Esophagus muscularis mucosa (tissue), 4 donors: ENCODE measurements at regions not wholly inside any gene's neighbourhood (a gene's known extent, or its start where the extent isn't known, plus 50 kb on each side); places are given as distances from the start of the nearest gene placed in this dataset.
A peak's percentile ranks its signal among the peaks of the same experiment; 100 is the strongest.

Source experiments
- DNase-seq: peaks from one replicate; pipeline ENCODE4 v3.0.0-alpha.2; 2017; ENCODE audit errors: extremely low spot score
- H3K27ac ChIP-seq, 4 donors: fragments of 200-600 bp; sonication (generic); replicated peaks in 1 of 4; 1 replicate in 3 of 4; 2 replicates in 1 of 4; pipeline ENCODE4 v1.5.1; 2016 to 2019; ENCODE audit warnings: mild to moderate bottlenecking in 1 of 4
- H3K27me3 ChIP-seq, 4 donors: fragments of 200-600 bp; sonication (generic); one replicate each; pipeline versions ENCODE4 v1.5.1 to v1.6.0; 2016 to 2019
- H3K36me3 ChIP-seq, 4 donors: fragments of 200-600 bp; sonication (generic); one replicate each; pipeline ENCODE4 v1.5.1; 2016 to 2019
- H3K4me1 ChIP-seq, 4 donors: fragments of 200-600 bp; sonication (generic); one replicate each; pipeline ENCODE4 v1.5.1; 2016 to 2019
- H3K4me3 ChIP-seq, 4 donors: fragments of 200-600 bp; sonication (generic); 1 replicate in 2 of 4; 2 replicates in 2 of 4; pipeline ENCODE4 v1.5.1; 2016 to 2019; ENCODE audit warnings: mild to moderate bottlenecking in 4 of 4, moderate library complexity in 1 of 4
- H3K9me3 ChIP-seq, 4 donors: fragments of 200-600 bp; sonication (generic); 1 replicate in 3 of 4; 2 replicates in 1 of 4; pipeline ENCODE4 v1.5.1; 2016 to 2019
- EP300 ChIP-seq: sonication (generic); formaldehyde crosslinking; IDR thresholded peaks from one replicate; pipeline ENCODE4 v1.6.1; 2017; ENCODE audit warnings: antibody characterized with exemption
- POLR2A ChIP-seq: fragments of 450-650 bp; IDR thresholded peaks from one replicate; pipeline ENCODE4 v1.6.1; 2017; ENCODE audit warnings: antibody characterized with exemption, moderate library complexity, mild to moderate bottlenecking, low read depth
- POLR2AphosphoS5 ChIP-seq, 2 donors: sonication (generic); formaldehyde crosslinking; IDR thresholded peaks; one replicate each; pipeline ENCODE4 v1.6.1; 2017; ENCODE audit warnings: antibody characterized with exemption in 2 of 2
- WGBS: methylation state at CpG from one replicate; pipeline ENCODE4 v1.1.5; 2018; 5-methylcytosine and 5-hydroxymethylcytosine counted together
- intact Hi-C: fragments of 100-400 bp; cut with DNase I; formaldehyde crosslinking; loops from one replicate; pipeline ENCODE4 v1.15.1; 2023
- TF ChIP-seq, protein P1 (sequence below), 3 experiments: fragments of 200-600 bp in 2 of 3; fragments of 450-650 bp in 1 of 3; sonication (generic) in 2 of 3; IDR thresholded peaks; one replicate each; pipeline ENCODE4 v1.5.1; 2017 to 2019; ENCODE audit warnings: antibody characterized with exemption in 3 of 3, mild to moderate bottlenecking in 2 of 3, moderate library complexity in 1 of 3

DNA sequence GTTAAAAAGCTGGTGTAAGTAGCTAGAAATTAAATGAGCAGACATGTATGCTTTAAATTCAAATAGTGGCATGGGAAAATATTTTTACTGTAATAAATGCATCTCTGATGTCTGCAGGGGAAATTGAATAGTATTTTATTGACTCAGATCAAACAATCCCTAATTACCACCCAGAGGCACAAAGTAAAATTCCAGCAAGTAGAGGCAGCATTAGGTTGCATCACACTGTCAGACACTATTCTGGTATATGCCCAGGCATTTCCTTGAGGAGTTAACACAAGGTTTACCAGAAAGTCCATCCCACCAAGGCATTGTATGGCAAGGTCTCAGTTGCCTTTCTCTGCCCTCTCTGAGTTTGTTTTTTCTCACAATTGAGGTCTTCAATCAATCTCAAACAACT, 201.6 kb upstream of the KITLG start:
- no peaks in the 10 kb centered on the region for H3K27me3 ChIP-seq
- TF ChIP-seq, protein P1, sequence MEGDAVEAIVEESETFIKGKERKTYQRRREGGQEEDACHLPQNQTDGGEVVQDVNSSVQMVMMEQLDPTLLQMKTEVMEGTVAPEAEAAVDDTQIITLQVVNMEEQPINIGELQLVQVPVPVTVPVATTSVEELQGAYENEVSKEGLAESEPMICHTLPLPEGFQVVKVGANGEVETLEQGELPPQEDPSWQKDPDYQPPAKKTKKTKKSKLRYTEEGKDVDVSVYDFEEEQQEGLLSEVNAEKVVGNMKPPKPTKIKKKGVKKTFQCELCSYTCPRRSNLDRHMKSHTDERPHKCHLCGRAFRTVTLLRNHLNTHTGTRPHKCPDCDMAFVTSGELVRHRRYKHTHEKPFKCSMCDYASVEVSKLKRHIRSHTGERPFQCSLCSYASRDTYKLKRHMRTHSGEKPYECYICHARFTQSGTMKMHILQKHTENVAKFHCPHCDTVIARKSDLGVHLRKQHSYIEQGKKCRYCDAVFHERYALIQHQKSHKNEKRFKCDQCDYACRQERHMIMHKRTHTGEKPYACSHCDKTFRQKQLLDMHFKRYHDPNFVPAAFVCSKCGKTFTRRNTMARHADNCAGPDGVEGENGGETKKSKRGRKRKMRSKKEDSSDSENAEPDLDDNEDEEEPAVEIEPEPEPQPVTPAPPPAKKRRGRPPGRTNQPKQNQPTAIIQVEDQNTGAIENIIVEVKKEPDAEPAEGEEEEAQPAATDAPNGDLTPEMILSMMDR (IDR thresholded peaks at IDR 0.05): no peak
- TF ChIP-seq EP300: no peak
- no peaks in the 10 kb centered on the region for H3K9me3 ChIP-seq
- H3K4me1 ChIP-seq: no peaks in the 10 kb centered on the region
- H3K36me3 ChIP-seq: no peaks in the 10 kb centered on the region
- DNase-seq: no peak
- no peak overlapping the region for H3K27ac ChIP-seq
- intact Hi-C loops: no loop called here
- no peak overlapping the region for H3K4me3 ChIP-seq

DNA sequence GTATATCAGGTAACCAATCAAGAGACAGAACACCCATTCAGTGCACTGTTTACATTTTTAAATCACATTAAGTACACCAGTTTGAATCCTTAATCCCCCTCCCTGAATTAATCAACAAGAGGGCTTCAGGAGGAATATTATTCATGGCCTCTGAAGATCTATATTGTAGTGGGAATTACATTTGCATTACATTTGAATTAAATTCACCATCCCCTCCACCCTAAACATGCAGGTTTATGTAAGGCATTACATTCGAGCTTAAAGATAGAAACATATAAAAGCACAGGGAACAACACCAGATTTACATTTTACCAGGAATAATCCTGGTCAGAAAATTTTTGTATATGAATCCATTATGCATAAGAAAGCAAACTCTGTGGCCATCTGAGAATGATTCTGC, 197.8 kb upstream of the KITLG start:
- Histone ChIP-seq H3K27ac (no peak overlapping the region), H3K9me3 (no peaks in the 10 kb centered on the region), H3K36me3 (no peaks in the 10 kb centered on the region), H3K4me3 (no peak overlapping the region), H3K4me1 (peaks cover 0 to 5% (median 0%) of the 10 kb centered on the region in 4 donors), H3K27me3 (no peaks in the 10 kb centered on the region)
- intact Hi-C loops: no loop called here
- TF ChIP-seq POLR2A: no peak
- TF ChIP-seq, protein P1 (IDR thresholded peaks at IDR 0.05): no peak
- TF ChIP-seq EP300: no peak
- no peak for TF ChIP-seq POLR2AphosphoS5 (IDR thresholded peaks at IDR 0.05)
- no peak for DNase-seq
- WGBS: 89% methylated on average over 1 of the region's 1 CpG

DNA sequence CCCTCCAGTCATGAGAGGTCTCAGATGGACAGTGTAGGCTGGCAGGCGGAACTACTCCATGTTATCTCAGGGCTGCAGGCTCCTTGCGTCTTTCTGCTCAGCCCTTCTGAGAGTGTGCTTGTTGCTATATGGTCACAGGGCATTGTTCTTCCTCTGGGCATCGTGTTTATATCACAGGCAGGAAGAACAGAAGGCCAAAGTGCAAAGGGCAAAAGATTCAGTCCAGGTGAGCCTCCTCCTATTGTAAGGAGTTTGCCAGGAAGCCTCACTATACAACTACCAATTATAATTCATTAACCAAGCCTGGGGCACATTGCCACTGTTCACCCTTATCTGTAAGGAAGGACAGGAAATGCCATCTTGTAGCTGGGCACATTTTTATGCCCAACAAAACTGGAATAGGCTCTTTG, 195.5 kb upstream of the KITLG start:
- Histone ChIP-seq H3K4me3 (no peak overlapping the region), H3K27me3 (no peaks in the 10 kb centered on the region), H3K27ac (no peak overlapping the region), H3K4me1 (peaks cover 0 to 5% (median 0%) of the 10 kb centered on the region in 4 donors), H3K36me3 (no peaks in the 10 kb centered on the region), H3K9me3 (no peaks in the 10 kb centered on the region)
- DNase-seq: no peak
- intact Hi-C loops: no loop called here
- 77% methylated on average over 2 of the region's 3 CpGs for WGBS
- TF ChIP-seq, protein P1 (IDR thresholded peaks at IDR 0.05): no peak
- TF ChIP-seq EP300 (no peak), POLR2A (no peak), POLR2AphosphoS5 (IDR thresholded peaks at IDR 0.05) (no peak)

DNA sequence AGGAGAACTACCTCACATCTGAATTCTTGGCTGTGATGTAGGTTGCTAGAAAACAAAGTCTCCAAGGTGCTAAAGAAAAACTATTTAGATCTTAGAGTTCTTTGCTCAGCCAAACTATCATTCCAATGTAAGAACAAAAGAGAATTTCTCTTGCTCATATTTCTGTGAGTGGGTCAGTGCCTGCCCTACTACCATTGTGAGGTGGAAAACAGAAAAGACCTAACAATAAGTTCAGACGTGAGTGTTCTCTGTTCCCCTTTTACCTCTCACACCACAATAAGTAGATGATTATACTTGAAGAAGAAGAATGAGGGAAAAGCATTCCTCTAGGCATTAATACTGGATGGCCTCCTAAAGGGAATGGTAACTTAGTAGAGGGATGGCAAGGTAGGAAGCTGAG, 187.4 kb upstream of the KITLG start:
- H3K36me3 ChIP-seq: no peaks in the 10 kb centered on the region
- peak overlapping the region; percentile 54 to 79 (median 69) for H3K27ac ChIP-seq
- no peak for TF ChIP-seq POLR2AphosphoS5 (IDR thresholded peaks at IDR 0.05)
- TF ChIP-seq, protein P1 (IDR thresholded peaks at IDR 0.05): no peak
- peaks cover 0 to 66% (median 44%) of the 10 kb centered on the region in 4 donors for H3K4me1 ChIP-seq
- intact Hi-C loops: no loop called here
- H3K4me3 ChIP-seq: no peak overlapping the region
- H3K9me3 ChIP-seq: no peaks in the 10 kb centered on the region
- no peak for DNase-seq
- H3K27me3 ChIP-seq: no peaks in the 10 kb centered on the region
- 43% methylated on average over 1 of the region's 1 CpG for WGBS

DNA sequence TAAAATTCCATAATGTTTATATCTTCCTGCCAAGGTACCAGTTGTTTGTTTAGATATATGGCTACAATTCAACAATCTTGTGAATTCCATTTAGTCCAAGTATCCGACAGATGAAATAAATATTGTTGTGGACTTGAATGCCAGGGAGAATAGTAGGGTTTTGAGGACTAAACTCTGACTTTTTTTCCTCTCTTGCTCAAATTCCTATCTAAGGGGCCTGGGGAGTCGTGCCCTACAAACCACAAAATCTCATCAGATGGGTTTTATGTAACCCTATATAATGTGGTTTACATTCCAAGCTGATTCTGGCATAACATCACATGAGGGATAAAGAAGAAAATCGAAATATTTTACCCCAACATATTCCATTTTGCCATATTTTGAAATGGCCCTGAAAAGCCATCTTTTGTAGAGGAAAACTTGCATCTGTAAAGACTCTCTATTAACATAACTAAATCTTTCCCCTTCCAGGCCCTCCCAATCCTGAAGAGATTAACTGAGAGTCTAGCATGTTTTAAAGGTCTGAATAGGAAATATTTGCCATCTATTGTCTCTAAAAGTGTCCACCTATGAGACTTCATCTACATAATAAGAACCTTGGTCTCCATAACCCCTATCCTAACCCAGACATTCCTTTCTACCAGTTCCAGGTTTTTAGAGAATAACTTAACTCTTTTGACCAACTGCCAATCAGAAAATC, 184.7 kb upstream of the KITLG start:
- Histone ChIP-seq H3K36me3 (no peaks in the 10 kb centered on the region), H3K4me1 (peaks cover 0 to 58% (median 44%) of the 10 kb centered on the region in 4 donors), H3K9me3 (no peaks in the 10 kb centered on the region), H3K4me3 (no peak overlapping the region), H3K27ac (peak overlapping the region; percentile 31 to 79 (median 69)), H3K27me3 (no peaks in the 10 kb centered on the region)
- WGBS: 39% methylated on average over 3 of the region's 3 CpGs
- intact Hi-C loops: no loop called here
- TF ChIP-seq, protein P1 (IDR thresholded peaks at IDR 0.05): no peak
- no peak for TF ChIP-seq POLR2AphosphoS5 (IDR thresholded peaks at IDR 0.05)
- no peak for TF ChIP-seq EP300
- no peak for TF ChIP-seq POLR2A
- DNase-seq: no peak
